Heart left ventricle (tissue), 16 donors: ENCODE measurements at regions not wholly inside any gene's neighbourhood (a gene's known extent, or its start where the extent isn't known, plus 50 kb on each side); places are given as distances from the start of the nearest gene placed in this dataset.
"Not testable (repeated sequence)": the region's sequence is repeated elsewhere in the genome, so short reads cannot be mapped to it uniquely, and the experiment has no call there.

Experiments
- ATAC-seq, 4 donors: fragments of 200-7000 bp; cut with Tn5 transposase; one replicate each; pipeline ENCODE4 v1.9.1; 2020 to 2022; ENCODE audit warnings: moderate library complexity in 4 of 4, mild to moderate bottlenecking in 3 of 4, moderate number of reproducible peaks in 1 of 4
- DNase-seq, 5 donors: peaks; one replicate each; pipeline ENCODE4 v3.0.0-alpha.2; 2020
- H3K27ac ChIP-seq, 12 donors: fragments of 200-600 bp; sonication (generic) in 4 of 12; one replicate each; pipeline versions ENCODE4 v1.5.0 to v1.8.0; 2016 to 2022; ENCODE audit warnings: mild to moderate bottlenecking in 2 of 12
- H3K27me3 ChIP-seq, 9 donors: fragments of 200-600 bp; sonication (generic) in 2 of 9; one replicate each; pipeline versions ENCODE4 v1.5.1 to v1.8.0; 2016 to 2022; ENCODE audit warnings: mild to moderate bottlenecking in 3 of 9
- H3K36me3 ChIP-seq, 9 donors: fragments of 200-600 bp; sonication (generic) in 2 of 9; one replicate each; pipeline versions ENCODE4 v1.5.0 to v1.8.0; 2018 to 2022; ENCODE audit warnings: mild to moderate bottlenecking in 2 of 9
- H3K4me1 ChIP-seq, 12 donors: fragments of 200-600 bp; sonication (generic) in 4 of 12; one replicate each; pipeline versions ENCODE4 v1.5.0 to v1.8.0; 2016 to 2022; ENCODE audit warnings: mild to moderate bottlenecking in 3 of 12
- H3K4me3 ChIP-seq, 12 donors: fragments of 200-600 bp; sonication (generic) in 4 of 12; one replicate each; pipeline versions ENCODE4 v1.5.0 to v1.8.0; 2017 to 2022; ENCODE audit warnings: mild to moderate bottlenecking in 9 of 12, moderate library complexity in 4 of 12
- H3K9me3 ChIP-seq, 12 donors: fragments of 200-600 bp; sonication (generic) in 4 of 12; one replicate each; pipeline versions ENCODE4 v1.5.0 to v1.8.0; 2016 to 2022; ENCODE audit warnings: mild to moderate bottlenecking in 1 of 12
- CTCF ChIP-seq, 12 donors: fragments of 200-600 bp; sonication (generic) in 4 of 12; IDR thresholded peaks; one replicate each; pipeline versions ENCODE4 v1.5.0 to v1.8.0; 2018 to 2022; ENCODE audit warnings: antibody characterized with exemption in 12 of 12, mild to moderate bottlenecking in 5 of 12
- POLR2A ChIP-seq, 2 donors: fragments of 450-650 bp; IDR thresholded peaks; one replicate each; pipeline ENCODE4 v1.6.1; 2017; ENCODE audit warnings: antibody characterized with exemption in 2 of 2, mild to moderate bottlenecking in 2 of 2, moderate library complexity in 2 of 2
- WGBS, 4 donors: extraction: QIAGEN DNeasy Blood & Tissue Kit in 2 of 4; methylation state at CpG; one replicate each; pipeline versions ENCODE4 v1.1.5 to v1.1.7; 2013 to 2018; 5-methylcytosine and 5-hydroxymethylcytosine counted together
- intact Hi-C, 10 donors: fragments of 100-400 bp; cut with DNase I; formaldehyde crosslinking; loops; one replicate each; pipeline versions ENCODE4 v1.11.1 to v1.14.2; 2022
- donor health status: ischemic (EF 13 %, LVEDD 7.1; RV severe dilation, severe dysfunction).
- donor health status: healthy with polysubstance abuse.
- donor health status: DM: no; HTN: yes; CAD: no.
- donor health status: DM: no; HTN: no; CAD: no.
- donor health status: ischemic (EF 25% LVEDD 6.9; RV normal size, moderate dysfunction).
- donor health status: ischemic (EF 25% LVEDD 5.7; RV mildly dilated, moderate dysfunction).
- donor health status: healthy.
- donor health status: DM: yes; HTN: yes; CAD: no.
- donor health status: ischemic (EF 35%, LVEDD 5.7; RV mildly dilated, moderate dysfunction).
- donor health status: nonischemic (EF 11% LVEDD 7.7; RV severe dilation, severe dysfunction).
- donor health status: DM: yes; HTN: yes; CAD: no.
- donor health status: PGD.
- donor health status: ischemic (EF 29% LVEDD 5.4; RV normal size, mild dysfunction).
- donor health status: nonischemic (EF 23%, LVEDD 6.1; RV moderate dilation, normal function).

- no peak for TF ChIP-seq CTCF (IDR thresholded peaks at IDR 0.05)
- TF ChIP-seq POLR2A (IDR thresholded peaks at IDR 0.05) = no peak
Observed at GRCh38 chr2:180776921-180777320, 203.5 kb upstream of the UBE2E3 start.

GRCh38 chr2:180775711-180776110 is 204.7 kb upstream of the UBE2E3 start:
- no peaks in the 10 kb centered on the region for H3K27me3 ChIP-seq
- H3K27ac ChIP-seq = no peak overlapping the region
- intact Hi-C loops = no loop called here
- ATAC-seq (no peak), DNase-seq (no peak)
- H3K36me3 ChIP-seq = no peaks in the 10 kb centered on the region
- no peak overlapping the region for H3K4me3 ChIP-seq
- no peak for TF ChIP-seq CTCF (IDR thresholded peaks at IDR 0.05)
- no peak for TF ChIP-seq POLR2A (IDR thresholded peaks at IDR 0.05)
- H3K9me3 ChIP-seq = no peaks in the 10 kb centered on the region
- no peaks in the 10 kb centered on the region for H3K4me1 ChIP-seq
- WGBS, 4 donors = 66 to 75% (median 71%) methylated on average over 3 of the region's 3 CpGs

More at GRCh38 chr2:180776921-180777320, 203.5 kb upstream of the UBE2E3 start:
- no peaks in the 10 kb centered on the region for H3K9me3 ChIP-seq
- intact Hi-C loops = no loop called here
- no peaks in the 10 kb centered on the region for H3K36me3 ChIP-seq
- H3K4me1 ChIP-seq = no peaks in the 10 kb centered on the region
- H3K27ac ChIP-seq = no peak overlapping the region
- no peaks in the 10 kb centered on the region for H3K27me3 ChIP-seq
- ATAC-seq = no peak
- no peak overlapping the region for H3K4me3 ChIP-seq
- no peak for DNase-seq

GRCh38 chr2:180765316-180765715 is 215.1 kb upstream of the UBE2E3 start:
- WGBS, 4 donors = 60 to 77% (median 74%) methylated on average over 5 to 6 of the region's 6 CpGs
- H3K27ac ChIP-seq, intact Hi-C loops, H3K9me3 ChIP-seq, H3K4me1 ChIP-seq, H3K4me3 ChIP-seq, H3K27me3 ChIP-seq, H3K36me3 ChIP-seq, ATAC-seq: not testable (repeated sequence)
- DNase-seq = peak in 1 of 5 donors; percentile 17

- 52 to 56% (median 54%) methylated on average over 2 of the region's 2 CpGs for WGBS, 4 donors
- H3K27me3 ChIP-seq = peaks cover 0 to 3% (median 0%) of the 10 kb centered on the region in 9 donors
- TF ChIP-seq POLR2A (IDR thresholded peaks at IDR 0.05) (no peak), CTCF (IDR thresholded peaks at IDR 0.05) (no peak)
- no peaks in the 10 kb centered on the region for H3K9me3 ChIP-seq
- no peak for DNase-seq
- ATAC-seq = no peak
- intact Hi-C loops = no loop called here
- H3K4me1 ChIP-seq = no peaks in the 10 kb centered on the region
- no peak overlapping the region for H3K27ac ChIP-seq
- no peaks in the 10 kb centered on the region for H3K36me3 ChIP-seq
- no peak overlapping the region for H3K4me3 ChIP-seq
Observed at GRCh38 chr2:180763263-180763989, 217.0 kb upstream of the UBE2E3 start.

- Histone ChIP-seq H3K9me3 (no peaks in the 10 kb centered on the region), H3K36me3 (no peaks in the 10 kb centered on the region), H3K27me3 (peaks cover 0 to 3% (median 0%) of the 10 kb centered on the region in 9 donors), H3K4me3 (no peak overlapping the region), H3K27ac (no peak overlapping the region), H3K4me1 (no peaks in the 10 kb centered on the region)
- whole genome bisulfite sequencing, 4 donors = 40 to 52% (median 45%) methylated on average over 5 of the region's 5 CpGs
- intact Hi-C loops = no loop called here
- DNase-seq (no peak), ATAC-seq (no peak)
- TF ChIP-seq CTCF (IDR thresholded peaks at IDR 0.05) = no peak
- no peak for TF ChIP-seq POLR2A (IDR thresholded peaks at IDR 0.05)
Observed at GRCh38 chr2:180761224-180761623, 219.2 kb upstream of the UBE2E3 start.
